AG20443 (cell line): ENCODE measurements at regions not wholly inside any gene's neighbourhood (a gene's known extent, or its start where the extent isn't known, plus 50 kb on each side); places are given as distances from the start of the nearest gene placed in this dataset.
"Not testable (repeated sequence)": the region's sequence is repeated elsewhere in the genome, so short reads cannot be mapped to it uniquely, and the experiment has no call there.

ENCODE experiments used
- DNase-seq: peaks from one replicate; pipeline ENCODE4 v3.0.0; 2012; ENCODE audit warnings: low spot score, mixed read lengths

GRCh38 chr6:130494729-130495128 is 128.9 kb downstream of the TMEM200A start:
- DNase-seq, result no peak

GRCh38 chr6:130500693-130501092 is 134.9 kb downstream of the TMEM200A start:
- DNase-seq, result peak; percentile 79

GRCh38 chr6:130503146-130503545 is 137.3 kb downstream of the TMEM200A start:
- peak; percentile 52 for DNase-seq

- DNase-seq, result no peak
Measured at GRCh38 chr6:130505808-130506598, 140.2 kb downstream of the TMEM200A start.

- DNase-seq, result not testable (repeated sequence)
Measured at GRCh38 chr6:130507005-130507665, 141.3 kb downstream of the TMEM200A start.

- DNase-seq, result no peak
Measured at GRCh38 chr6:130507666-130508028, 141.8 kb downstream of the TMEM200A start.

GRCh38 chr6:130513770-130514169 is 148.0 kb downstream of the TMEM200A start:
- peak; percentile 49 for DNase-seq

- no peak for DNase-seq
Measured at GRCh38 chr6:130514712-130515111, 148.9 kb downstream of the TMEM200A start.

GRCh38 chr6:130515306-130515705 is 149.5 kb downstream of the TMEM200A start:
- DNase-seq, result no peak

GRCh38 chr6:130516604-130517003 is 150.8 kb downstream of the TMEM200A start:
- no peak for DNase-seq

GRCh38 chr6:130517444-130517931 is 151.7 kb downstream of the TMEM200A start:
- no peak for DNase-seq

- DNase-seq, result no peak
Measured at GRCh38 chr6:130518588-130518987, 152.8 kb downstream of the TMEM200A start.

- DNase-seq, result no peak
Measured at GRCh38 chr6:130520221-130520620, 154.4 kb downstream of the TMEM200A start.

- DNase-seq, result no peak
Measured at GRCh38 chr6:130520801-130521200, 155.0 kb downstream of the TMEM200A start.

- no peak for DNase-seq
Measured at GRCh38 chr6:130524552-130524951, 158.7 kb downstream of the TMEM200A start.

- no peak for DNase-seq
Measured at GRCh38 chr6:130525408-130525807, 159.6 kb downstream of the TMEM200A start.

- no peak for DNase-seq
Measured at GRCh38 chr6:130526466-130526865, 160.6 kb downstream of the TMEM200A start.

- no peak for DNase-seq
Measured at GRCh38 chr6:130527173-130527572, 161.4 kb downstream of the TMEM200A start.

GRCh38 chr6:130529569-130530149 is 163.8 kb downstream of the TMEM200A start:
- DNase-seq, result no peak

- DNase-seq, result no peak
Measured at GRCh38 chr6:130534627-130535026, 168.8 kb downstream of the TMEM200A start.

- DNase-seq, result no peak
Measured at GRCh38 chr6:130535242-130535641, 169.4 kb downstream of the TMEM200A start.

- DNase-seq, result no peak
Measured at GRCh38 chr6:130537447-130537846, 171.6 kb downstream of the TMEM200A start.

- DNase-seq, result no peak
Measured at GRCh38 chr6:130547723-130548122, 181.9 kb downstream of the TMEM200A start.
